ENCODE measurements at regions not wholly inside any gene's neighbourhood (a gene's known extent, or its start where the extent isn't known, plus 50 kb on each side); places are given as distances from the start of the nearest gene placed in this dataset.

DNA sequence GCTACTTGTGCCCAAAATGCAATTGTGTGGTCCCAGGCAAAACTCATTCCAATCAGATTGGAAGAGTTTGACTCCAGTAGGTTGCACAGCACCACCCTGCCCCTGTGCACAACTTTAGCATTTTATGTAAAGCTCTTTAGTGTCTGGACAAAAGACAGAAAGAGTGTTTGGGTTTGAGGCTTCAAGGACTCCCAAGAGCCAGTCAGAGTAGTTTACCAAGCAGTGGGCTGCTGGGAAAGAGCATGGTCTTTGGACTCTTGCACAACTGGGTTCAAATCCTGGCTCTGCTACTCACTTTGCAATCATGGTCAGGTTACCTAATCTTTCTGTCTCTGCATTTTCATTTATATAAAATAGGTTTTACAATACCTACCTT is 75.8 kb upstream of the UMPS start:
- TF ChIP-seq CTCF (conservative IDR thresholded peaks at IDR 0.05; ENCODE audit: low read length) = no peak
- TF ChIP-seq EZH2phosphoT487 (IDR thresholded peaks at IDR 0.05; ENCODE audit: borderline replicate concordance) = no peak

All from Loucy (cell line).